Cardiac fibroblast (primary cell): ENCODE measurements at regions not wholly inside any gene's neighbourhood (a gene's known extent, or its start where the extent isn't known, plus 50 kb on each side); places are given as distances from the start of the nearest gene placed in this dataset.

Experiments
- DNase-seq, 2 donors: peaks; one replicate each; pipeline versions ENCODE4 v3.0.0 to v3.0.0-alpha.2; 2010; ENCODE audit warnings: low read depth in 2 of 2
- H3K4me3 ChIP-seq, 2 donors: replicated peaks in 1 of 2; 1 replicate in 1 of 2; 2 replicates in 1 of 2; pipeline ENCODE4 v1.5.1; 2011; ENCODE audit warnings: low read depth in 2 of 2, low read length in 2 of 2, mild to moderate bottlenecking in 2 of 2, moderate library complexity in 1 of 2
- TF ChIP-seq, protein P1 (sequence below): IDR thresholded peaks from one replicate; pipeline ENCODE4 v1.5.1; 2011; ENCODE audit warnings: low read depth, mild to moderate bottlenecking, low read length, inconsistent platforms

- no peak overlapping the region for H3K4me3 ChIP-seq
- no peak for DNase-seq
- TF ChIP-seq, protein P1, sequence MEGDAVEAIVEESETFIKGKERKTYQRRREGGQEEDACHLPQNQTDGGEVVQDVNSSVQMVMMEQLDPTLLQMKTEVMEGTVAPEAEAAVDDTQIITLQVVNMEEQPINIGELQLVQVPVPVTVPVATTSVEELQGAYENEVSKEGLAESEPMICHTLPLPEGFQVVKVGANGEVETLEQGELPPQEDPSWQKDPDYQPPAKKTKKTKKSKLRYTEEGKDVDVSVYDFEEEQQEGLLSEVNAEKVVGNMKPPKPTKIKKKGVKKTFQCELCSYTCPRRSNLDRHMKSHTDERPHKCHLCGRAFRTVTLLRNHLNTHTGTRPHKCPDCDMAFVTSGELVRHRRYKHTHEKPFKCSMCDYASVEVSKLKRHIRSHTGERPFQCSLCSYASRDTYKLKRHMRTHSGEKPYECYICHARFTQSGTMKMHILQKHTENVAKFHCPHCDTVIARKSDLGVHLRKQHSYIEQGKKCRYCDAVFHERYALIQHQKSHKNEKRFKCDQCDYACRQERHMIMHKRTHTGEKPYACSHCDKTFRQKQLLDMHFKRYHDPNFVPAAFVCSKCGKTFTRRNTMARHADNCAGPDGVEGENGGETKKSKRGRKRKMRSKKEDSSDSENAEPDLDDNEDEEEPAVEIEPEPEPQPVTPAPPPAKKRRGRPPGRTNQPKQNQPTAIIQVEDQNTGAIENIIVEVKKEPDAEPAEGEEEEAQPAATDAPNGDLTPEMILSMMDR, result no peak
These were observed 204.3 kb upstream of the RAB4A start for GRCh38 chr1:229066591-229066990.

GRCh38 chr1:229067546-229067945, 203.4 kb upstream of the RAB4A start:
- TF ChIP-seq, protein P1, result no peak
- no peak for DNase-seq
- no peak overlapping the region for H3K4me3 ChIP-seq

GRCh38 chr1:229068270-229068987, 202.5 kb upstream of the RAB4A start:
- DNase-seq, result peak; percentile 16 to 74
- TF ChIP-seq, protein P1, result no peak
- no peak overlapping the region for H3K4me3 ChIP-seq

- TF ChIP-seq, protein P1, result no peak
- no peak overlapping the region for H3K4me3 ChIP-seq
- no peak for DNase-seq
These were observed 201.7 kb upstream of the RAB4A start for GRCh38 chr1:229069176-229069575.

- H3K4me3 ChIP-seq, result no peak overlapping the region
- DNase-seq, result peak; percentile 31 to 87
- TF ChIP-seq, protein P1, result no peak
These were observed 200.7 kb upstream of the RAB4A start for GRCh38 chr1:229070168-229070567.

DNA sequence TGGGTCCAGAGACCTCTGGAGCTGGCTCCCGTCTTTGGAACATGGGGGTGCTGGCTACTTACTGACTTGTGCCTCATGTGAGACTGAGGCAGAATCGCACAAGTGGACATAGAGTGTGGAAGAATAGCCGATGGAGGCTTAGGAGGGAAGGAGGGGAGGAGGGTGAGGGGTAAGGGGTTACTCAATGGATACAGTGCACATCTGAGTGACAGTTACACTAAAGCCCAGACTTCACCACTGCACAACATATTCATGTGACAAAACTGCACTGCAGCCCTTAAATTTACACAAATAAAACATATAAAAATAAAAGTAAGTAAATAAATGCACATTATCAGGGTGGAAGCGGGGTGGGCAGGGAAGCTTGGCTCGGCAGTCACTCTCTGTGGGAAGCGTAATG, 197.7 kb upstream of the RAB4A start:
- no peak overlapping the region for H3K4me3 ChIP-seq
- no peak for DNase-seq
- TF ChIP-seq, protein P1, result no peak

DNA sequence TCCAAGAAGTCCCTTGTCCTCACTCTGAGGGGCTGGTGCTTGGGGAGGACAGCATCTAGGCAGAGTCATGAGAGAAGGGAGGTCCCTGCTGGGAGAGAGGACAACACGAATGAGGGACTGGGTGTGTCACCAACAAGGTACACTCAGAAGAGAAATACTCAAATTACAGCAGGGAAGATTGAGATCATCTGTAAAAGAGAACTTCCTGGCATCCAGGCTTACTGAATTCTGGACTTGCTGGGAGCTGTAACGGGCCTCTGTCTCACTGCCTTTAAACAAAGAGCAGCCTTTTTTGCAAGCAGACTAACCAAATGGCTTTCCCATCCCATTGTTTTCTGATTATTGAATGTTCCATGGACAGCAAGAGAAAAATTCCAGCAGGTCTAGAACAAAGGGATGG, 195.7 kb upstream of the RAB4A start:
- DNase-seq, result no peak
- TF ChIP-seq, protein P1, result no peak
- H3K4me3 ChIP-seq, result no peak overlapping the region
